Activated naive CD4-positive, alpha-beta T cell treated with anti-CD3 and anti-CD28 coated beads, Interleukin-2, amount 50 U/mL, for 72 hours (primary cell): ENCODE measurements at regions not wholly inside any gene's neighbourhood (a gene's known extent, or its start where the extent isn't known, plus 50 kb on each side); places are given as distances from the start of the nearest gene placed in this dataset.
"Not testable (repeated sequence)": the region's sequence is repeated elsewhere in the genome, so short reads cannot be mapped to it uniquely, and the experiment has no call there.

Experiments used
- ATAC-seq, 2 donors: fragments of 150-1000 bp; cut with Tn5 transposase; 2 replicates each; pipeline ENCODE4 v1.10.0; 2021; ENCODE audit warnings: mild to moderate bottlenecking in 2 of 2, moderate library complexity in 2 of 2
- DNase-seq, 2 donors: peaks; one replicate each; pipeline ENCODE4 v3.0.0; 2021 to 2022; ENCODE audit warnings: low spot score in 2 of 2
- H3K27ac Mint-ChIP-seq, 2 donors: one replicate each; pipeline ENCODE4 v1.8.0; 2022; ENCODE audit warnings: mild to moderate bottlenecking in 2 of 2, mixed read lengths in 2 of 2
- H3K36me3 Mint-ChIP-seq, 2 donors: one replicate each; pipeline ENCODE4 v1.8.0; 2022; ENCODE audit warnings: mixed read lengths in 2 of 2
- H3K9me3 Mint-ChIP-seq, 2 donors: one replicate each; pipeline ENCODE4 v1.8.0; 2022; ENCODE audit warnings: mixed read lengths in 2 of 2

GRCh38 chr1:148370661-148371060 lies 112.4 kb downstream of the PPIAL4G start:
- not testable (repeated sequence) for H3K9me3 Mint-ChIP-seq, H3K36me3 Mint-ChIP-seq, ATAC-seq, DNase-seq
- H3K27ac Mint-ChIP-seq, result peak overlapping the region in 1 of 2 donors; percentile 91

- no peaks in the 10 kb centered on the region for H3K9me3 Mint-ChIP-seq
- no peak for ATAC-seq
- no peaks in the 10 kb centered on the region for H3K36me3 Mint-ChIP-seq
- no peak overlapping the region for H3K27ac Mint-ChIP-seq
- DNase-seq, result no peak
Observed at GRCh38 chr1:148367596-148367995, 115.5 kb downstream of the PPIAL4G start.

DNA sequence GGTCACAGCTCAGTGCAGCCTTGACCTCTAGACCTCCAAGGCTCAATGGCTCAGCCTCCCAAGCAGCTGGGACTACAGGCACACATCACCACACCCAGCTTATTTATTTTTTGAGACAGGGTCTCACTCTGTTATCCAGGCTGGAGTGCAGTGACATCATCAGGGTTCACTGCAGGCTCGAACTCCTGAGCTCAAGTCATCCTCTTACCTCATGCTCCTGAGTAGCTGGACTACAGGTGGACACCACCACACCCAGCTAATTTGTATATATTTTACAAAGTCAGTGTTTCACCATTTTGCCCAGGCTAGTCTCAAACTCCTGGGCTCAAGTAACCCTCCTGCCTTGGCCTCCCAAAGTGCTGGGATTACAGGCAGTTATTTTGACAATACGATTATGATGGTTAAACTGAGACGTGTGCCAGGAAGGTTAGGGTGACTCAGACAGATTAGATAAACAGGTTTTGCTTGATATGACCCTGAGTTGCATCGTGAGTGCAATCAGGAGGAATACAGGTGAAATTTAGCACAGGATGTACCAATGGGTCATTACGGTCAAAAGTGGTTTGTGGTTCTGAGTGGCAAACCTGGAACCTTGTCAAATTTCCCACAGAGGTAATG lies 116.9 kb downstream of the PPIAL4G start:
- H3K36me3 Mint-ChIP-seq, H3K9me3 Mint-ChIP-seq, H3K27ac Mint-ChIP-seq, DNase-seq, ATAC-seq: not testable (repeated sequence)

DNA sequence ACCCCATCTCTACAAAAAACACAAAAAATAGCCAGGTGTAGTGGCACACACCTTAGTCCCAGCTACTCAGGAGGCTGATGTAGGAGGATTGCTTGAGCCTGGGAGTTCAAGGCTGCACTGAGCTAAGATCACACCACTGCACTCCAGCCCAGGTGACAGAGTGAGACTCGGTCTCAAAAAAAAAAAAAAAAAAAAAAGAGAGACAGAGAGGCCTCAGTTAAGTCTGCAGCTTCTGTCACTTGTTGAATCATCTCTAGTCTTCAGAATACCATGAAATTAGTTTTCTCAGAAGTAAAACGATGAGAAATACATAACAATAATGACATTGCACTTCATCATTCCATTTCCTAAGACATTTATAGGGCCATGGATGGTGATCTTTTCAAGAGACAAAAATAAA lies 118.0 kb downstream of the PPIAL4G start:
- H3K27ac Mint-ChIP-seq, H3K9me3 Mint-ChIP-seq, H3K36me3 Mint-ChIP-seq, ATAC-seq, DNase-seq: not testable (repeated sequence)

DNA sequence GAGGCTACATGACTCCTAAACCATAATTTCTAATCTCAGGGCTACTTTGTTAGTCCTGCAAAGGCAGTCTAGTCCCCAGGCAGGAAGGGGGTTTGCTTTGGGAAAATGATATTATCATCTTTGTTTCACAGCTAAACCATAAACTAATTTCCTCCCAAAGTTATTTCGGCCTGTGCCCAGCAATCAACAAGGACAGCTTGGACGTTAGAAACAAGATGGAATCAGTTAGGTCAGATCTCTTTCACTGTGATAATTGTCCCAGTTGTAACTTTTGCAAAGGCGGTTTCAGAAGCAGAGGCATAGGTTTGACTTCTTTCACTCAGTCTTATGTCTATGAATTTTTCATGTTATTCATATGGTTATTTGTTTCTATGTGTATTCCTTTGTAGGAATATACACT lies 119.1 kb downstream of the PPIAL4G start:
- not testable (repeated sequence) for ATAC-seq, H3K36me3 Mint-ChIP-seq, DNase-seq, H3K9me3 Mint-ChIP-seq
- peak overlapping the region in 1 of 2 donors; percentile 87 for H3K27ac Mint-ChIP-seq

DNA sequence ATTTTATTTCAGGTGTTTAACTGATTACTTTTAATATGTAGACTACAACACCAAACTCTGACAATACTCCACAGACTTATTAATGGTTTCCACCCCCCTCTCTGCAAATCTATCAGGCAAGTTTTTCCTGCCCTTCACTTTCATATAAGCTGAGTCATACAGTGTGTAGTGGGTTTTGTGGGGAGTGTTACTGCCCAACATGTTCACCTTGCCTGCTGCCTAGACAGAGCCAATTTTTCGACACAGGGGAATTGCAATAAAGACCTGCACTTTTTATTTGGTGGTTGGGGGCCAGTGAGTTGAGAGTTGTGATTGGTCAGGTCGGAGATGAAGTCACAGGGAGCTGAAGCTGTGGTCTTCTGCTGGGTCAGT lies 119.7 kb downstream of the PPIAL4G start:
- ATAC-seq, result peak; percentile 46 to 52
- DNase-seq, result no peak
- no peaks in the 10 kb centered on the region for H3K36me3 Mint-ChIP-seq

DNA sequence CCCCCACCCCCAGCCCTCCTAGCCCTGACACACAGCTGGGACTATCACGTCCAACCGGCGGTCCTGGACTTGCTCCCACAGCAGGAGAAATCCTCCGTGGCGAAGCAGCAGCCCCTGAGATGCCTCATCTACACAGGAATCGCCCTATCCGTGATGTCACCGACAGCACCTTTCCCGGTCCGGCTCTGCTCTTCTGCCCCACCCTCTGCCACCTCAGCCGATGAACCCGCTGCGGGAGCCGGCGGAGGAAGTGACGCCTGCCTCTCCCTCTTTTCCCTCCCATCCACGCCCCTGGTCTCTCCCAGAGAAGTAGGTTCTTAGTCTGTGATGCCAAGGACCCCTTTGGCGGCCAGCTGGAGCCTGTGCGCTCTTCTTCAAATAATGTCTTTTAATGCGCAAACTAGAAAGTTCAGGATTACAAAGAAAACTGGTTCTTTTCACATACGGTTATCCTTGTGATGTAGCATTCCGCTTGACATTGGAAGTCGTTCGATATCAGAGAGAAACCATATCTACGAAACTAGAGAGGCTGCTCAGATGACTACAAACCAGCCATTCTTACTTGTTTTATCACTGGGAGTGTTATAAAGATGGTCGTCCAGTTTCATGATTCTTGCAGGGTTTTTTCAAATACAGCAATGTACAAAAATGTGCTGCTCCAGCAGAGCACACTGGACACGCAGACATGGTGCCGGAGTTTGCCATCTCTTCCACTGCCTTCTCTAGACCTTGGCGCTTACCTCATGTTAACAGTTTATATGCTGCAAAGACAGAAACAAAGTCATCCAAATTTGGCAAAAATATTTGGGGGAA lies 120.3 kb downstream of the PPIAL4G start:
- Mint-ChIP-seq H3K9me3 (no peaks in the 10 kb centered on the region), H3K36me3 (no peaks in the 10 kb centered on the region), H3K27ac (peak overlapping the region; percentile 87 to 92)
- DNase-seq (peak; percentile 43 to 77), ATAC-seq (peak; percentile 62 to 78)

More for the DNA sequence above, 119.7 kb downstream of the PPIAL4G start:
- peak overlapping the region in 1 of 2 donors; percentile 87 for H3K27ac Mint-ChIP-seq
- H3K9me3 Mint-ChIP-seq, result no peaks in the 10 kb centered on the region

DNA sequence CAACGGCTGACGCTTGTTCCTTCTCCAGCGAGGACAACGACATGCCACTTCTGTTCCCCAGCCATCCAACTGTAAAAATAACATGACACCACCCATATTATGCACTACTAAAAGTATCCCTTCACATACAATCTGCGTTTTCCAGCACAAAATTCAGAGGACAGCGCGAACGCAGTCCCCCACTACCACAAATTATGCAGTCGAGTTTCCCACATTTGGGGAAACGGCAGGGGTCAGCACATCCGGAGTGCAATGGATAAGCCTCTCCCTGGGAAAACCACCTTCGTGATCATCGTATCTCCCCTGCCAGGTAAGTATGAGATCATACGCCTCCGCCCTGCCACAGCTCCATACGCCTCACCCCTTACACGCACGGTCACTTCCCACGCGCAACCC lies 120.9 kb downstream of the PPIAL4G start:
- peak overlapping the region; percentile 87 to 92 for H3K27ac Mint-ChIP-seq
- DNase-seq, result peak; percentile 55 to 70
- no peaks in the 10 kb centered on the region for H3K36me3 Mint-ChIP-seq
- peak; percentile 74 to 85 for ATAC-seq
- no peaks in the 10 kb centered on the region for H3K9me3 Mint-ChIP-seq

GRCh38 chr1:148361427-148362215 lies 121.5 kb downstream of the PPIAL4G start:
- H3K9me3 Mint-ChIP-seq, H3K36me3 Mint-ChIP-seq: not testable (repeated sequence)
- H3K27ac Mint-ChIP-seq, result peak overlapping the region; percentile 87 to 92
- ATAC-seq, result peak in 1 of 2 donors; percentile 36
- DNase-seq, result peak; percentile 45 to 89

DNA sequence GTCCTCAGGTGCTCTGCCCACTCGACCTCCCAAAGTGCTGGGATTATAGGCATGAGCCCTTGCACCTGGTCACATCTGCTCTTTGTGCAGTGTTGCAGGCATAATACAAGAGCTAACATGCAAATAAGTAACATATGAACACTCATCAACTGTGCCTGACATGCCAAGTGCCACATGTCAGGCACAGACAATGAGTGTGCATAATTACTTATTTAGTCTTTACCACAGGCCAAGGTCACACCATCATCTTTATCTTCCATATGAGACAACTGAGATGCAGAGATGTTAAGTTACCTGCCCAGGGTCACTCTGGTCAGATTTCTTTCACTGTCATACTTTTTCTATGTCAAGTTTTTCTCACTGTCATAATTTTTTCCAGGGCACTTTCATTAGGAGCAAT lies 126.1 kb downstream of the PPIAL4G start:
- Mint-ChIP-seq H3K9me3 (no peaks in the 10 kb centered on the region), H3K36me3 (no peaks in the 10 kb centered on the region), H3K27ac (no peak overlapping the region)
- DNase-seq (no peak), ATAC-seq (no peak)

GRCh38 chr1:148355976-148356375 lies 127.1 kb downstream of the PPIAL4G start:
- Mint-ChIP-seq H3K9me3 (no peaks in the 10 kb centered on the region), H3K36me3 (no peaks in the 10 kb centered on the region), H3K27ac (no peak overlapping the region)
- no peak for DNase-seq
- ATAC-seq, result no peak

GRCh38 chr1:148354913-148355308 lies 128.2 kb downstream of the PPIAL4G start:
- Mint-ChIP-seq H3K9me3 (no peaks in the 10 kb centered on the region), H3K27ac (no peak overlapping the region), H3K36me3 (no peaks in the 10 kb centered on the region)
- no peak for DNase-seq
- no peak for ATAC-seq

DNA sequence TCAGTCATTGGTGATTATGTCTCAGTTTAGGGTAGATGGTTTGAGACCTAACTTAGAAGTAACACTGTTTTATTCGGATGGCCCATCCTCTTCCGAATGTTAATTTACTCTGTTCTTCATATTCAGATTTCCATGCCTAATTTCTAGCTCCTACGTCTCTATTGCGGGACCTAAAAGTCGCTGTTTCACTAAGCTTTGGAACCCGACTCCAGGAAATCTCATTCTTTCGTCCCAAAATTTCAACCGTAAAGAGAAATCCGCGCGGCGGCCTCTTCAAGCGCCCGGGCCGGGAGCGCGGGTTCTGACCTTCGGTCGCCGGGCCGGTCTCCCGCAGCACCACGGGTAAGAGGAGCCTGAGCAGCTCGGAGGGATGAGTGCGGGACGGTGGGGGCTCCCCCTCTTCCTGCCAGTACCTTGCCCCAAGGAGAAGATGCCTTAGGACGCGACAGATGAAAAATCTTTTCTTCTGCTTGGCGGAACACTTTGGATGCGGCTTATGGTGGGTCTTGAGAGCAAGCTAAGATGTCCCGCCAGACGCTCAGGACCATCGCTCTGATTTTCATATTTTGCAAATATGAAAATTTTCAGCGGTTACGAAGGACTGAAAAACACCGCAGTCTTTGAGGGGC lies 128.7 kb downstream of the PPIAL4G start:
- ATAC-seq (no peak), DNase-seq (no peak)
- Mint-ChIP-seq H3K36me3 (no peaks in the 10 kb centered on the region), H3K9me3 (no peaks in the 10 kb centered on the region), H3K27ac (no peak overlapping the region)

DNA sequence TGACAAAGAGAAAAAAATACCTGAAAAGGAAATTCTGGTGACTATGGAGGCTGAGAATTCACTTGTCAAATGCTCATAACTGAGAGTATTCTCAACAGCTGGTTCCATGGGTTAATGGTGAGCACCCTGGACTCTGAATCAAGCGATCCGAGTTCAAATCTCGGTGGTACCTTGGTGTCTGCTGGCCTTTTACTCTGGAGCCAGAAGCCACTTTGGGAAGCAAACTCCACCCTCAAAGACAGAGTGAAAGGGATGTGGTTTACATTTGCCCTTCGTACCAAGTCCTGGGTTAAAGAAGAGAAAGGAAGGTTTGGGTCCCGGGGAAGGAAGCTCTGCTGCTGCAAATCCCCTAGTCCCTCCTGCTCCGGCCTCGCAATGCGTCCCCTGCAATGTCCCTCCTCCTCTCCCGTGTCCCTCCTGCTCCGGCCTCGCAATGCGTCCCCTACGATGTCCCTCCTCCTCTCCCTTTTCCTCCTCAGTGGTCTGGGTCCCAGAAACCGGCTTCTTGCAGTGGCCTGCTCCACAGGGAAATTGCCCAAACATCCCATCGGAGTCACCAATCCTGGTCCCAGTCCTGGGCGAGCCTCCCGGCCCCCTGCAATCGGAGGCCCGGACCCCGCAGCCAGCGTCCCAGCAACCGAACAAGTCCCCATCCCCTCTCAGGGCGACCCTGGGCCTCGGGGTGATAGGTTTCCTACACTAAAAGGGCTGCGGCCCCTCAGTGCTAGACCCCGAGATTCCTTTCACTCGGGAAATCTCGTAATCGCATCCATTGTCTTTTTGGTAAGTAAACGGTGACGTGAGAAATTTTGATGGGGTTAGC lies 129.4 kb downstream of the PPIAL4G start:
- Mint-ChIP-seq H3K27ac (peak overlapping the region in 1 of 2 donors; percentile 13), H3K9me3 (no peaks in the 10 kb centered on the region), H3K36me3 (no peaks in the 10 kb centered on the region)
- DNase-seq (no peak), ATAC-seq (peak; percentile 65 to 89)

- Mint-ChIP-seq H3K27ac (peak overlapping the region in 1 of 2 donors; percentile 13), H3K9me3 (no peaks in the 10 kb centered on the region), H3K36me3 (no peaks in the 10 kb centered on the region)
- DNase-seq, result no peak
- ATAC-seq, result no peak
Observed at GRCh38 chr1:148352470-148353053, 130.5 kb downstream of the PPIAL4G start.

DNA sequence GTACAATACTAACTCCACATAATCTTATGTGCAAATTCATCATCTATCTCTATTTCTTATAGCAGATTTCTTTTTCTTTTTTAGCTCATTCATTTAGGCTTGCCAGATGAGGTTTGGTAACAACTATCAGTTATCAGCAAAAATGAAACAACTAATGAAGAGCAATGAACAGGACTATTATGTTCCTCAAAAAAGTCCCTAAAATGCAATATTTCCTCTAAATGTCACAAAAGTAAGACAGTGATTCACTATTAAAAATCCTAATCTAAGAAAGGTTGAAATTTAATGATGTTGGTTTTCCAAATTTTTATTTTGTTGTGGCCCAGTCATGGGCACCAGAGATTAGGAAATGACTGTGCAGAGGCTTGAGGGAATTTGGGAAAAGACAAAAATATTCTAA lies 135.3 kb downstream of the PPIAL4G start:
- DNase-seq, result no peak
- no peak for ATAC-seq
- no peaks in the 10 kb centered on the region for H3K36me3 Mint-ChIP-seq
- H3K9me3 Mint-ChIP-seq, result no peaks in the 10 kb centered on the region
- H3K27ac Mint-ChIP-seq, result no peak overlapping the region
